ENCODE measurements at regions not wholly inside any gene's neighbourhood (a gene's known extent, or its start where the extent isn't known, plus 50 kb on each side); places are given as distances from the start of the nearest gene placed in this dataset.
"Not testable (repeated sequence)": the region's sequence is repeated elsewhere in the genome, so short reads cannot be mapped to it uniquely, and the experiment has no call there.

DNA sequence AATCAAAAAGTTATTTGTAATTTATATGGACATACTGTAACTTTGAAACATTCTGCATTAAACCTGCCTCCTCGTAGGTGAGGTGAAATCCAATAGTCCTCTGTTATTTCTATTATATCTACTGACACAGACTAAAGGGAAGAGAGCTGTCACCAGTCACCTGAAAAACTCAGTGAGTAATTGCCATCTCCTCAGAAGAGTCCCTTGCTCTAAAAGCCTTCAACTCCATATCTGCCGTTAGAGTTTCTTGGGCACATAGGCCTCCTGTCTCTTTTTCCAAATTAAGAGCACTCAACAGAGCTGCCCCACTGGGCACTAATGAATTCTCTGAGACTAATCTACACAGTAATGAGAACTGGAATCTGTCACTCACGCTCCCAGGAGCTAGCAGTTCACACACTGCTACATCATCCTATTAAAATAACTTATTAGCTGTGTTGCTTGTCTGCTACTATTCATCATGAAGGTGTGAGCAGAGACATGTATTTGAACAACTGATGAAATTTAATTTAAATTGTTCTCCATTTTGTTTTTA lies 67.3 kb upstream of the VCAN start:
- no peak for DNase-seq (ENCODE audit: low spot score)
- intact Hi-C loops (cut with DNase I): loop anchor here (5.0 to 10.0 kb wide), 2 partner anchors 307 to 1069 kb away; no protein-coding TSS in a partner anchor

DNA sequence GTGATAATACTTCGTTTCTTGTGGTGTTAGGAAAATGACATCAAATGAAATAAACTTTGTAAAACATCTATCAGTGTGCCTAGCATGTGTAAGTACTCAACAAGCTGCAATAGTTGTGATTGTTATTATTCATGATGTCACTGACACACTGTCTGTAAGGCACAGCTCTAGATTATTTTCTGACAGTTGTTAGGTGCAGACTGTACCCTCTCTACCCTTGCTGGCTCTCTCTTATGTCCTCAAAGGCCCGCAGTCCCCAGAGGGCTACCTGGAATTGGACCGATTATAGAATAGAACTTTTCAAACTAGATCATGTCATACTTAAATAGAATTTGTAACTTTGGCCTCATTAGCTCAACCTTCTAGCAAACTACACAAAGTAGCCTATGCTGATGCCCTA lies 65.9 kb upstream of the VCAN start:
- intact Hi-C loops (cut with DNase I): loop anchor here (10.0 kb wide), 1 partner anchor 1071 kb away; no protein-coding TSS in a partner anchor
- no peak for DNase-seq (ENCODE audit: low spot score)

DNA sequence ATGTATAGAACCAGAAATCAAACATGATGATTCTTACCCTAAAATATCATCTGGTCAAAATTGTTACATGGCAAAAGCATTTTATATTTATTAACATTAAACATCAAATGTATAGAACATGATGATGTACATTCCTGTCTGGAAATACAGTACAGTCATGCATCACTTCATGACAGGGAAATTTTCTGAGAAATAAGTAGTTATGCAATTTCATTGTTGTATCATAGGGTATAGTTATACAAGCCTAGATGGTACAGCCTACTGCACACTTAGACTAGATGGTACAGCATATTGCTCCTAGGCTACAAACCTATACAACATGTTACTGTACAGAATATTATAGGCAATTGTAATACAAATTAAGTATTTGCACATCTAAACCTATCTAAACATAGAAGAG lies 64.6 kb upstream of the VCAN start:
- intact Hi-C loops (cut with DNase I): loop anchor here (10.0 kb wide), 1 partner anchor 1072 kb away; no protein-coding TSS in a partner anchor
- DNase-seq (ENCODE audit: low spot score): no peak

DNA sequence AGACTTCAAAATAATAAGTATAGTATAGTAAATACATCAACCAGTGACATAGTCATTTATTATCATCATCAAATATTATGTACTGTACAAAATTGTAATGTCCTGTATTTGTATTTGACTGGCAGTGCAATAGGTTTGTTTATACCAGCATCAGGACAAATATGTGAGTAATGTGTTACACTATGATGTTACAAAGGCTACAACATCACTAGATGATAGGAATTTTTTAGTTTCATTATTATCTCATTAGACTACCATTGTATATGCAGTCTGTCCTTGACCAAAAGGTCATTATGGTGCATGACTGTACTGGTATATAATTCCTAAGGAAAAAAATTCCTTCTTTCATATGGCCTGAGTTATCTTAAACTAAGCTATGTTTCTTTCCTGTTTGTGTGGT lies 63.6 kb upstream of the VCAN start:
- intact Hi-C loops (cut with DNase I): loop anchor here (10.0 kb wide), 1 partner anchor 1073 kb away; no protein-coding TSS in a partner anchor
- DNase-seq (ENCODE audit: low spot score): no peak

DNA sequence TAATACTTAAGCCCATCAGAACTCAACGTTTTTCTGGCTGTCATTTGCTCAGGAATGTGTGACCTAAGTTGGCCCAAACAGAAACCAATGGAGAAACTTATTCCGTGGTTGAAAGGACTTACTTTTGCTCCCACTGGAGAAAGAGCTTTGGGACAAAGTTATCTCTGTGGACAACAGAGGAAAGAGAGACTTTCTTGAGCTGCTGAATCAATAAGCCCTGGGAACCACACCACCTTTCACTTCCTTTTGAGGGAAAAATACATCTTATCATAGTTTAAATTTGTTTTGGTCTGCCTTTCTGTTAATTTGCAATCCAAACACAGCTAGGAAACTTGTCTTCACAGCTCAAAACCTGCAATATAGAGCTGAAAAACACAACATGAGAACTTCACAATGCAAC lies 62.8 kb upstream of the VCAN start:
- no peak for DNase-seq (ENCODE audit: low spot score)
- intact Hi-C loops (cut with DNase I): loop anchor here (10.0 kb wide), 1 partner anchor 1074 kb away; no protein-coding TSS in a partner anchor

DNA sequence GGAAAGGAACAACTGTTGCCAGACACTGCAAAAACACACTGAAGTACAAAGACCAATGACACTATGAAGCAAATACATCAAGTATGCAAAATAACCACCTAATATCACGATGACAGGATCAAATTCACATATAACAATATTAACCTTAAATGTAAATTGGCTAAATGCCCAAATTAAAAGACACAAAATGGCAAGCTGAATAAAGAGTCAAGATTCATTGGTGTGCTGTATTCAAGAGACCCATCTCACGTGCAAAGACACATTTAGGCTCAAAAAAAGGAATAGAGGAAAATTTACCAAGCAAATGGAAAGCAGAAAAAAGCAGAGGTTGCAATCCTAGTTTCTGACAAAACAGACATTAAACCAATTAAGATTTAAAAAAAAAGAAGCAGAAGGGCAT lies 61.8 kb upstream of the VCAN start:
- intact Hi-C loops (cut with DNase I): loop anchor here (10.0 kb wide), 1 partner anchor 1075 kb away; no protein-coding TSS in a partner anchor
- DNase-seq (ENCODE audit: low spot score): not testable (repeated sequence)

DNA sequence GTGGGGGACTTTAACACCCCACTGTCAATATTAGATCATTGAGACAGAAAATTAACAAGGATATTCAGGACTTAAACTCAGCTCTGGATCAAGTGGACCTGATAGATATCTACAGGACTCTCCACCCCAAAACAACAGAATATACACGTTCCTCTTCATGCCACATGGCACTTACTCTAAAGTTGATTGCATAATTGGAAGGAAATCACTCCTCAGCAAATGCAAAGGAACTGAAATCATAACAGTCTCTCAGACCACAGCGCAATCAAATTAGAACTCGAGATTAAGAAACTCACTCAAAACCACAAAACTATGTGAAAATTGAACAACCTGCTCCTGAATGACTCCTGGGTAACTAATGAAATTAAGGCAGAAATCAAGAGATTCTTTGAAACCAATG lies 61.2 kb upstream of the VCAN start:
- intact Hi-C loops (cut with DNase I); DNase-seq (ENCODE audit: low spot score): not testable (repeated sequence)

DNA sequence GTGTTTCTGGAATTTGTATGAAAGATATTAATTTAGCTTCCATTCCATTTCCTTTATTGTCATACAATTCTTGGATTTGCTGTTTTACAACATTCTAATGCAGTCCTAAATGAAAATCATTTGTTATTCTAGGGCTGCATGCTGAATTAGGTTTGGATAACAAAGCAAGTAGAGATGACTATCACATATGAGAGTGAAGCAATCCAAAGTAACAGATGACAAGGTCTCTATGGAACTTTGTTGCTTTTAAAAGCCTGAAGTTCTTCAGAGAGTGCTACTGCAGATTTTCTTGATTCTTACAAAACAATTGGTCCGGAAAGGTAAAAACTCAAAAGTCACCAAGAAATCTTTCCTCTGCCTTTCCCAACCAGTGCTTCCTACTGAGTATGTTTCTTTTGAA lies 56.9 kb upstream of the VCAN start:
- DNase-seq (ENCODE audit: low spot score): no peak
- intact Hi-C loops (cut with DNase I): no loop called here

DNA sequence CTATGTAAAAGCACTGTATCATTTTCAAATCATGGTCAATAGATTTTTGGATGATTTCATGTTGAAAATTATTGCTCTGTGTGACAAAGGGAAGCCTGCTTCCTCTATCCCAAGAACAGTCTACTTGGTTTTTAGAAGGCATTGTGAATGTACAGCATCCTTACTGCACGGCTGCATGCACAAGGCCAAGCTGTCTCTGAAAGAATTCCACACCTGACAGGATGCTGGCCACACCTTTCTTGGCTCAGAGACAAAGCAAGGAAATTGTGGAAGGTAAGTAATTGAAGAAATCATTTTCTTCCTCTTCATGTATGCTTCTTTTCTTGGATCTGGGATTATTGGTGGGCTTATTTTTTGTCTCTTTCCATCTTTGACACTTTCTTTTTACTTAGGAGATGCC lies 53.7 kb upstream of the VCAN start:
- intact Hi-C loops (cut with DNase I): no loop called here
- DNase-seq (ENCODE audit: low spot score): no peak

DNA sequence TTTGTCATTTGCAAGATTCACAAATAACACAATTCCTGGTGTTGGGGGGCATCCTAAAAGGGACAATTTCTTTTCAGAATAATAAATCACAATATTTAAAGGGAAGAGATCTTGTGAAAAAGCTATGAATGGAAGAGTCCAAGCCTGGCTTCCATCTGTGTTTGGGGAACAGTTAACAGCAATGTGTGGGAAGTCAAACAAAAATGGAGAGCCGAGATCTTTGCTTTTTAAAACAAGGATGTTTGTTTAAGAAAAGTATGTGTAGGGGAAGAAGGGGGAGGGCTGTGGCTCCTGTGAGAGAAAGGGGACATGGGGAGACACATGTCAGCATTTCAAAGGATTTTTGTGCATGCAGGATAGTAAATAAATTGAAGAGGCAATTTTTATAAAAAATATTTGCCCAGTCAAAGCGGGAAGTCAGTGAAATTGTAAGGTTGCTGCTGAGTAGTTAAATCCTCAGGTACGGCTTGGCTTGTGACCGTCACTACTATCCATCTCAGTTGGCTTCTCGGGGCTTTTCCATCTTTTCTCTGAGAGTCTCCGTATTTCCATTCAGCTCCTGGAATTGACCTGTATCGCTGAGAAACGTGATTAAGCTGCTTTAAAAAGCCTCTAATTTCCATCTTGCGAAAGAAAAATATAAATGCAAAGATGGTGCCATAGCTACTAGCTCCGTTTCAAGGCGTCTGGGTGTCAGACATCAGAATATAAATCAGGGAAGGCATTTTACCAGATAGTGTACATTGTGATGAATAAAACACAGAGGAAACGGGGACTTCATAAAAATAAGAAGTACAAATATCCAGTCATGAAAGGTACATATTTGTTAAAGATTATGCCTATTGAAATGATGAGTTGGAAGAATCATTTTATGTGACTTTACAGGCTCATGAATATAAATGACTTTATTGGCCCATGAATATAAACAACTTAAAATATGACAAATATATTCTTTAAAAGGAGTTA lies 52.9 kb upstream of the VCAN start:
- intact Hi-C loops (cut with DNase I): no loop called here
- no peak for DNase-seq (ENCODE audit: low spot score)

Measured in cardiac septum (tissue), 1 donor.